HUDEP-2 (cell line): ENCODE measurements at regions not wholly inside any gene's neighbourhood (a gene's known extent, or its start where the extent isn't known, plus 50 kb on each side); places are given as distances from the start of the nearest gene placed in this dataset.

Experiments used
- DNase-seq, 76 experiments: peaks; one replicate each; lab custom pipeline; 2025; ENCODE audit not compliant: unreplicated experiment in 76 of 76; lab: John Stamatoyannopoulos, UW

GRCh38 chr4:54359919-54360650, 131.0 kb downstream of the PDGFRA start:
- no peak for DNase-seq

DNA sequence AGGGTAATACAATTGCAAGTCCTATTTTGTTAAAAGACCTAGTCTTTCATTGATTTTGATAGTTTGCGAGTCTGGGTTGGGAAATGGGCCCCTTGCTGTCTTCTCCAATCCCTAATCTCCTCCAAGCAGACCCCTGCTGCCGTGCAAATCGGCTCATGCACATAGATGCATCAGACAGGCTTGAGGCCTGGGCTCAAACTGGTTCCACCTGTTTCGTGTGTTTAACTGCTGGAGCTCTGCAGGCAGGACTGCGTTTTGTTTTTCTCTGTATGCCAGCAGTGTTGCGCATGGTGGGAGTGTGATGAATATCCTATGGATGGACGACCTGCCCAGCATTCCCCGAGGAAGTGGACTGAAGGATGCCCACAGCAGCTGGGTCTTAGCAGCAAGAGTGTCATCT, 133.9 kb downstream of the PDGFRA start:
- no peak for DNase-seq

- DNase-seq: no peak
Measured at GRCh38 chr4:54365691-54366090, 136.6 kb downstream of the PDGFRA start.

DNA sequence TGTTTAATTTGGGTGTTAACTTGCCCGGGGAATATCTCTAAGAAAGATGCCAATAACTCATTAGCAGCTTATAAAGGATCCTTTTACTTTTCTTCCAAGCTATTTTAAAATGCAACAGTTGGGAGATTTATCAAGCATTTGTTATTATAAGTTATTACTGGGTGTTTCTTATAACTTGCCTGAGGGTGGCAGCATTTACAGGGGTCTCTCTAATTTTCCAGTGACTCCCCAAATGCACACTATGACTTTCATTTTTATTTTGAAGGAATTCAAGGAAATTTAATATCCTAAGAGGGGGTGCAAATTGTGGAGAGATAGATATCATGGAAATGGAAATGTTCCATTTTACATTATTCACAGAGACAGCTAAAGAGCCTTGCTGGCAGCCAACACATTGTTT, 138.0 kb downstream of the PDGFRA start:
- no peak for DNase-seq

DNA sequence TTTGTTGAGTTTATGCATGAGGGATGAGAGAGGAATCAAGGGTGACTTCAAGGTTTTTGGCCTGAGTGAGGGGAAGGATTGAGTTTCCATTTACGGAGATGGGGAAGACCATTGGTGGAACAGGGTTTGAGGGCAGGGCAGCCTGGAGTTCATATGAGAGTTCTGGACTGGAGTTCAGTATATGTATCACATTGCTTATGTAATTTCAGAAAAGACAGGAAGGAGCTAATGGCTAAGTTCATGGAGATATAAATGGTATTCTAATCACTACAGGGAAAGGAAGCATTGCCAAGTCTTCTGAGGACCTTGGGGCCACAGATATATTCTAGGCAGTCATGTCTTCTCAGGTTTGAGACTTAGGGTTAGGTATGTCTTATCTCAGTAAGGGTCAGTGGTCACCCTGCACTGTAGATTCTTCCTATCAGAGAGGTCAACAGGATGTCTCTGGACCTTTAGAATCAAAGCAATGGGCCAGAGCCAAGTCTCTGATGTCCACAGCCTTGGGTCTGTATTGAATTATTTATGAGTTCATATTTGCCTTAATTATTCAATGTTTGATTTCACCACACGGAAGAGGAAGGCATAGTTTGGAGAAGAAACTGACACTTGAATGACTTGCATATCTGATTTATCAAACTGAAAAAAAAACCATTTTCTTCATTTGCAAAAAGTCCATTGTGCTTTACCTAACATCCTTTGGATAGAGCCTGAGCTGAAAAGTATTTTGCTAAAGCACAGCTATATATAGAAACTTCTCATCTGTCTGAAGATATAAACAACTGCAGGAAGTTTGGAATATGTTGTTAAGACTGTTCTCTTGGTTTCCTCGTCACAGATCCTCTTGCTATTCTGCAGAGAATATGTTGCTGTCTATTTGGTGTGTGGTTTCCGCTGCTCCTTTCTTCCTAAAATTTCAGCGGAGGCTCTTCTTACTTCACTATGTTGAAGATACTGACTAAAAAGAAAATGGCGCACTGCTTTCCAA, 139.5 kb downstream of the PDGFRA start:
- DNase-seq: no peak

- no peak for DNase-seq
Measured at GRCh38 chr4:54371173-54371572, 142.1 kb downstream of the PDGFRA start.

- no peak for DNase-seq
Measured at GRCh38 chr4:54372951-54373350, 143.9 kb downstream of the PDGFRA start.

DNA sequence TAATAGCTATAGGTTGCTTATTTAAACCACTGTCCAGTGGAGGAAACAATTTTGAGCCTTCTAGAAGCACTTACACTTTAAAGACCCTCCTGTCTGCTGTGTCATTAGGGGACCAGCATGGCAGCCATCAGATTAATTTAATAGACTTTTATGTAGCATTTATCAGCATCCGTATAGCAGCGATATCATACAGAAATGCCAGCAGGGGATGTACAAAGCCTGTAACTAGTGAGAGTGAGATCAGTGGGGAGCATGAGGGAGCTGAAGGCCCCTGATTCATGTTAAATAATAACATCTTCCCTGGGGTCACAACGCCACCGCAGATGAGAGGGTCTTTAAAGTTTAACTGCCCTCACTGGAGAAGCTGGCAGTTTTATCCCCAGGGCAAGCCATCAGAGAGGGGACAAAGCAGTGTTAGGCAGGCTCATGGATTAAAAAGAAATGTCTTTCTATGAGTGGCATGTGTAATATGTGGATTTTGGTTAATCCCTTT, 144.7 kb downstream of the PDGFRA start:
- no peak for DNase-seq

GRCh38 chr4:54378461-54378860, 149.4 kb downstream of the PDGFRA start:
- DNase-seq: no peak

- no peak for DNase-seq
Measured at GRCh38 chr4:54384152-54384551, 155.1 kb downstream of the PDGFRA start.

GRCh38 chr4:54384563-54384962, 155.5 kb downstream of the PDGFRA start:
- DNase-seq: peak in 68 of 76 experiments; percentile 1 to 73 (median 42)

GRCh38 chr4:54386042-54386669, 157.1 kb downstream of the PDGFRA start:
- DNase-seq: peak in 55 of 76 experiments; percentile 3 to 80 (median 40)

- DNase-seq: peak in 3 of 76 experiments; percentile 1 to 42 (median 37)
Measured at GRCh38 chr4:54386693-54387092, 157.6 kb downstream of the PDGFRA start.

DNA sequence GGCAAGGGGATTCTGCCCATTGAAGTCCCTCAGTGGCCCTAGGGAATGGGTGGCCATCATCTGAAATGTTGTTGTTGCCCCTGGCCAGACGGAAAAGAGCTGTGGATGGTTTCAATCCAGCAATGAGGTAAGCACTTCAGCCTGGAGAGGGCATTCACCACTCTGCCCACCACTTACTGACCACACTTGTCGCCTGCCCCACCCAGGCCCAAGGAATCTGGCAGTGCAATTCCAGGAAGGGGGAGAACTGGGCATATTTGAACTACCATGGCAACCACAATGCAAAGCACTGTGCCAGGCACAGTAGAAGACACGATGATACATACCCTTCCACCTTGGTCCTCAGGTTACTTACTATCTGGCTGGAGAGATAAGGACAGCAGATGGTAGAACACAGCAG, 161.6 kb downstream of the PDGFRA start:
- no peak for DNase-seq

DNA sequence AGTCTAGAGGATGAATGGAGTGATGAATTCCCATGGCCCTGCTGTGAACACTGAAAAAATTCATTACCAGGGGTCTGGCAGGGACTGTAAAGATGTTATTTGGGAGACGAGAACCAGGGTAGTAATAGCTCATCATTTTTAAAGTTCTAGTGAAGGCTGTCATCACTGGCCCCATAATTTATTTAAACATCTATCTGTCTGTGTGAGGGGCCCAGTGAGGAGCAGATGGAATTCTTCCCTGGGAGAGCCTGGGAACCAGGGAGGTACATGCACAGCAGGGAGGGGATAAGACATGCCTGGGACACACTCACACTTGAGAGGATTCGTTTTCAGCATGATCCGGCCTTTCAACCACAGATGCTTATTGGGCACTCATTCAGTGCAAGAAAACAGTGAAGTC, 162.0 kb downstream of the PDGFRA start:
- DNase-seq: no peak

GRCh38 chr4:54392479-54392878, 163.4 kb downstream of the PDGFRA start:
- DNase-seq: no peak

DNA sequence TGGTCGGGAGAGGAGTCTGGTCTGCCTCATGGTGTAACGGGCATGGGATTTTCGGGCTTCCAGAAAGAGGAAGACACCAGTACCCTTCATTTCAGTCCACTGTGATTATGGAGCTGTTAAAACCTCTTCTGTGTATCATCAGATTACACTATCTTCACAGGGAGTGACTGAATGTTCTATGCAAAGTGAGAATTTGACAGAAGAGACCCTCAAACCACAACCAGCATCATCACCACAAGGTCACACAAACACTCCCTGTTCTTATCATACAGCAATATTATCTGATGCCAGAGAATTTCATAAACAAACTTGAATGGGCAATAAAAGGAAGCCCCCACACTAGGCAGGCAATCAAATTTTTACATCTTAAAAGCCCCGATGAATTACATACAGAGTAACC, 164.2 kb downstream of the PDGFRA start:
- no peak for DNase-seq

- DNase-seq: no peak
Measured at GRCh38 chr4:54395013-54395527, 166.0 kb downstream of the PDGFRA start.

GRCh38 chr4:54400188-54400587, 171.1 kb downstream of the PDGFRA start:
- DNase-seq: no peak

DNA sequence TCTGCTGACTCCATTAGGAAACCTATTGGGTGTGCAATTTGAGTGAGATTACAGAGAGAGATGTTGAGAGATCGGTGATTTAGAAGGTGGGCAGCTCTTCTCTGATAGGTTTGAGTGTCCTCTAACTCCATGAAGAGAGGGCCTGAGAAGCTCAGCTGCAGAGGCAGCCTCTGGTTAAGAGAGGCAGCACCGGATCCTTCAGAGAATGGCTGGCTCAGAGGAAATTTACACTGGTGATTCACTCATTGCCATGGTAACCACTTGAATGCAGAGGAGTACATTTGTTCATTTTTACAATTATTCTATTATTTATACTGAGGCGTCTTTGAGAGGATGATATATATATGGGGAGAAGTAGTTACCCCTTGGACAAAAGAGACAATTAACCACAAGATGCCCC, 171.7 kb downstream of the PDGFRA start:
- DNase-seq: no peak
